ENCODE measurements at regions not wholly inside any gene's neighbourhood (a gene's known extent, or its start where the extent isn't known, plus 50 kb on each side); places are given as distances from the start of the nearest gene placed in this dataset.
"Not testable (repeated sequence)": the region's sequence is repeated elsewhere in the genome, so short reads cannot be mapped to it uniquely, and the experiment has no call there.

DNA sequence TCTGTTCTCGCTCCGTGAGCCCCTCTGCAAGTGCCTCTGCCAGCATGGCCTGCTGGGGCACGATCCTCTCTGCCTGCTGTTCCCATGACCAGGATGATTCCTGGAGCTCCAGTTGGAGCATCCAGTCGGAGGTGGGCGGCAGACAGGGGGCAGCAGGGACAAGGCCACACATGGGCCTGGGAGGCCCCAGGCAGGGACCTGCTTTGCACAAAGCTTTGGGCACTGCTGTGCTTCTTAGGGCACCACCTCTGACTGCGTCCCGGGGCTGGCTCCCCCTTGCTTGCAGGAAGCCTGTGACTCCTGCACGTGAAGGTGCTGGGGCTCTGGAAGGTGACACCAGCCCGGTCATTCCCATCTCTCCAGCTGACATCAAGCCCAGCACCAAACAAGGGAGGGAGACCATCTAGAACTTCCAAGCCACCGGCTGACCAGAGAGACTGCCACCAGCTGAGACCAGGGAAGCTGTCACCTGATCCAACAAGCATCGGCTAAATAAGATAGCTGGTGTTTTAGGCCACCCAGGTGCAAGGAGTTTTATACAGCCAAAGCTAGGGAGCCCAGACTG, 174.8 kb upstream of the FOXD4L5 start:
- TF ChIP-seq, protein P1, sequence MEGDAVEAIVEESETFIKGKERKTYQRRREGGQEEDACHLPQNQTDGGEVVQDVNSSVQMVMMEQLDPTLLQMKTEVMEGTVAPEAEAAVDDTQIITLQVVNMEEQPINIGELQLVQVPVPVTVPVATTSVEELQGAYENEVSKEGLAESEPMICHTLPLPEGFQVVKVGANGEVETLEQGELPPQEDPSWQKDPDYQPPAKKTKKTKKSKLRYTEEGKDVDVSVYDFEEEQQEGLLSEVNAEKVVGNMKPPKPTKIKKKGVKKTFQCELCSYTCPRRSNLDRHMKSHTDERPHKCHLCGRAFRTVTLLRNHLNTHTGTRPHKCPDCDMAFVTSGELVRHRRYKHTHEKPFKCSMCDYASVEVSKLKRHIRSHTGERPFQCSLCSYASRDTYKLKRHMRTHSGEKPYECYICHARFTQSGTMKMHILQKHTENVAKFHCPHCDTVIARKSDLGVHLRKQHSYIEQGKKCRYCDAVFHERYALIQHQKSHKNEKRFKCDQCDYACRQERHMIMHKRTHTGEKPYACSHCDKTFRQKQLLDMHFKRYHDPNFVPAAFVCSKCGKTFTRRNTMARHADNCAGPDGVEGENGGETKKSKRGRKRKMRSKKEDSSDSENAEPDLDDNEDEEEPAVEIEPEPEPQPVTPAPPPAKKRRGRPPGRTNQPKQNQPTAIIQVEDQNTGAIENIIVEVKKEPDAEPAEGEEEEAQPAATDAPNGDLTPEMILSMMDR (conservative IDR thresholded peaks at IDR 0.05; ENCODE audit: control insufficient read depth, insufficient read depth, low read depth, low read length), result no peak
- no peak for DNase-seq (ENCODE audit: low read depth)
- no peak overlapping the region for H3K4me3 ChIP-seq (ENCODE audit: control insufficient read depth, low read depth, low read length)

DNA sequence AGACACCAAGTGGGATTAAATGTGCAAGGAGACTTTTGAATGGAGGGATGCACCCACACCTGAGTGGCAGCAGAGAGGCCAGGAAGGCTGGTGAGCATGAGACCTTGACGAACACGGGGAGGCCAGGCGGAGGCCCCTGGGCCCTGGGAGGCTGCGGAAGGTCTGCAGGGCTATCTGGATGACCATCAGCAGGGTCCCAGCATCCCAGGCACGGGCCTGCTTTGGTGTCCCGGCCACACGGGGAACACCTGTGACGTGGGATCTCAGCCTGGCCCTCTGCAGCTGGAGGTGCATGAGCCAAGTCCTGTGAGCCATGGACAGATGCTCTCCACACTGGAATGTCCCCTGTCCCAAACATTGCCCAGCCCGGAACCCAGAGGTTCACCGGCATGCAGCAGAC, 174.0 kb upstream of the FOXD4L5 start:
- no peak for DNase-seq (ENCODE audit: low read depth)
- TF ChIP-seq, protein P1 (conservative IDR thresholded peaks at IDR 0.05; ENCODE audit: control insufficient read depth, insufficient read depth, low read depth, low read length), result no peak
- H3K4me3 ChIP-seq (ENCODE audit: control insufficient read depth, low read depth, low read length), result no peak overlapping the region

DNA sequence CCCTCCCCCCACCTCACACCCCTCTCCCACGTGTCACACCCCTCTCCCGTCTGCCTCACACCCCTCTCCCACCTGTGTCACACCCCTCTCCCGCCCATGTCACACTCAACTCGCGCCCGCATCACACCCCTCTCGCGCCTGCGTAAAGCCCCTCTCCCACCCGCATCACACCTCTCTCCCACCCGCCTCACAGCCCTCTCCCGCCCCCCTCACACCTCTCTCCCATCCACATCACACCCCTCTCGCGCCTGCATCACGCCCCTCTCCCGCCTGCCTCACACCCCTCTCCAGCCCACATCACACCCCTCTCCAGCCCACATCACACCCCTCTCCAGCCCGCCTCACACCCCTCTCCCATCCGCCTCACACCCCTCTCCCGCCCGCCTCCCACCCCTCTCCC, 173.5 kb upstream of the FOXD4L5 start:
- no peak overlapping the region for H3K4me3 ChIP-seq (ENCODE audit: control insufficient read depth, low read depth, low read length)
- TF ChIP-seq, protein P1 (conservative IDR thresholded peaks at IDR 0.05; ENCODE audit: control insufficient read depth, insufficient read depth, low read depth, low read length), result no peak
- no peak for DNase-seq (ENCODE audit: low read depth)

DNA sequence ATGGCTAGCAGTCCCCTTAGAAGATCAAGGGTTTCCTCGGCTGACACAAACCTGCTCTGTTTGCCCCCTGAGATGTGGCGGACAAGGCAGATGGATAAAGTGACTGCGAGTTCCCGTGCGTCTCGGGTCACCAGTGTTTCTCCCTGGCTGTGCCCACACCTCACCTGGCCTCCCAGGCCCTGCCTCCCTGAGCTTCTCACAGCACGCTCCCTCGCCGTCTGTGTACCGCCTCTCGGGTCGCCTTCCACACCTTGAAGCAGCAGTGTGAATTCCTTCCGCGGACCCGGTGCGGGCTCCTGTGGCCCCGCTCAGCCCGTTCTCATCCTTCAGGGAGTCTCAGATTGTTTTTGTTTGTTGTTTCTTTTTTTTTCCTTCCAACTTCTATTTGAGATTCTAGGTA, 172.0 kb upstream of the FOXD4L5 start:
- not testable (repeated sequence) for DNase-seq (ENCODE audit: low read depth); H3K4me3 ChIP-seq (ENCODE audit: control insufficient read depth, low read depth, low read length)

DNA sequence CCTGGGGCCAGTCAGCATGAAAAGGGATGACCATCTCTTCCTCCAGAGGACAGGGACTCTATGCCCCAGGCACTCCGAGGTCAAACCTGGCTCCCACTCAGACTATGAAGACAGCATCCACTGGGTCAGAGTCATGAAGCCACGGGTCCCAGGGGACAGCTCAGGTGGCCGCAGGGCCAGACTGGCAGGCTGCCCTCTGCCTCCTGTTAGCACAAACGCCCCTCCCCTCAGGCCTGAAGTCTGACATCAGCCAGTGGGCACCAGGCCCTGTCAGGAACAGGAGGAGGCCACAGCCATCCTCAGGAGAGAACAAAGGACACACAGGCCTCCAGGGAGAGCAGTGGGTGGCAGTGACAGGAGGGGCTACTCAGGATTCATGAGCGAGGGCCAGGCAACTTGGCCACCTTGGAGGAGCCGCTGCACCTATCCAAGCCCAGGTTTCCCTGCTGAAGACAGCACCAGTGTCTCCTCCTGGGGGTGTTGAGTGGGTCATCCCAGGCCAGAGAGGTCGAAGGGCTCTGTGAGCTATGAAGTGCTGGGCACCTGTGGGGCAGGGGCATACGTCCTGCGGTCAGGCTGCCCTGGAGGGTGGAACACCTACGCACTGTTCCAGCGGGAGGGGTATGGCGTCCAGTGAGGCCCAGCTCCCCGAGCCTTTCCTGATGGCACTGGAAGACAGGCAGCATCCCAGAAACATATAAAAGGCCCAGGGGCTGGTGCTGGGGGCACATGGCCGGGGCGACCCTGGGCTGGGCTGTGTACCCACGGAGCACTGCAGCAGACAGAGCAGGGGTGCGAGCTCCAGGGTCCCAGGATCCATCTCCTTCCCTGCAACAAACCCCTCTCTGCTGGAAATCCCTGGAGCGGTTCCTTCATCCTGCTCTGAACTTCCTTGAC, 171.0 kb upstream of the FOXD4L5 start:
- not testable (repeated sequence) for H3K4me3 ChIP-seq (ENCODE audit: control insufficient read depth, low read depth, low read length); DNase-seq (ENCODE audit: low read depth)

DNA sequence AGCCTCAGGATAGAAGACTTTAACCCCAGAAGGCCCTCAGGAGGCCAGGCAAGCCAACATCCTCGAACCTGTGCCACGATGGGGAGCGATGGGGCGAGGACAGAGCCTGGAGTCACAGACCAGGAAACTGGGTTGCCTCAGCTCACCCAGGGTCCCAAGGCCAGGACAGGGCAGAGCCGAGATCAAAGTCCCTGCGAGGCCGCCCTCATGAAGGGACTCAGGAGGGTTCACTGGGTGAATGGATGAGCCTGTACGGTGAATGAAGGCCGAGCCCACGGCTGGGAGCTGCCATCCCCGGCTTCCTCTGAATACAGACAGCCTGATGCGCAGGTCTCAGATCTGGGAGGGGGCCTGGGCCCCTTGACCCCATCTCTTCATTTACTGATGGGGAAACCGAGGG, 170.1 kb upstream of the FOXD4L5 start:
- H3K4me3 ChIP-seq (ENCODE audit: control insufficient read depth, low read depth, low read length); DNase-seq (ENCODE audit: low read depth): not testable (repeated sequence)

DNA sequence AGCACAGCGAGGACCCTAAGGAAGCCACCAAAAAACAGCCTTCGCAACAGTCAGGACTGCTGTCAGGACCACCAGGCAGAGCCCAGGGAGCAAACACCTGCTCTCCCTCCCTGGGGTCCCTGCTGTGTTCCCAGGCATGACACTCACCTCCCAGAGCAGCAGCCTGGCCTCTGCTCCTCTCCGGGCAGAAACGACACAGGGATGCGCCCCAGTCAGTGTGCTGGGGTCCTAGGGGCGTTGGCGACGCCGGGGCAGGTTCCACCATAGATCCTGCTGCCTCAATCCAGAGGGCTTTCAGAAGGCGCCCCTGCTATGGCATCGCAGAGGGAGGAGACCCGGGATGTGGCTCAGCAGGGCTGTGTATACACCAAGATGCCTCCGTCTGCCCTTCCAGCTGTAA, 169.7 kb upstream of the FOXD4L5 start:
- DNase-seq (ENCODE audit: low read depth); H3K4me3 ChIP-seq (ENCODE audit: control insufficient read depth, low read depth, low read length): not testable (repeated sequence)

DNA sequence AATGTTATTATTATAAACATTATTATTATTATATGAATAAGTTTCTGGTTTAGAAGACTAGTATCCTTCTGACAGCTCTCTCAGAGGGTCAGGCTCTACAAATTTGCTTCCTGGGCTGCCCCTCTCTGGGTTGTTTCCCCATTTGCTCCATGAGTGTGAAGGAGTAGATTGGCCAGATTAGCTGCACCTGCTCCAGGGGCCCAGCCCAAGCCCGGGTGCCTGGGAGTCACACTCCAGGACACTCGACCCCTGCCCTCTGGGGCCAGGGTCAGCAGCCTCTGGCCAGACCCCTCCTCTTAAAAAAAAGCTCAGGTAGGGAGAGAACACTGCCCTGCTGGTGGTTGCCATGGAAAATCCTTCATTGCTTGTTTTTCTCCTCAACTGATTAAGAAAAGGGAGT, 169.0 kb upstream of the FOXD4L5 start:
- not testable (repeated sequence) for DNase-seq (ENCODE audit: low read depth); H3K4me3 ChIP-seq (ENCODE audit: control insufficient read depth, low read depth, low read length)

DNA sequence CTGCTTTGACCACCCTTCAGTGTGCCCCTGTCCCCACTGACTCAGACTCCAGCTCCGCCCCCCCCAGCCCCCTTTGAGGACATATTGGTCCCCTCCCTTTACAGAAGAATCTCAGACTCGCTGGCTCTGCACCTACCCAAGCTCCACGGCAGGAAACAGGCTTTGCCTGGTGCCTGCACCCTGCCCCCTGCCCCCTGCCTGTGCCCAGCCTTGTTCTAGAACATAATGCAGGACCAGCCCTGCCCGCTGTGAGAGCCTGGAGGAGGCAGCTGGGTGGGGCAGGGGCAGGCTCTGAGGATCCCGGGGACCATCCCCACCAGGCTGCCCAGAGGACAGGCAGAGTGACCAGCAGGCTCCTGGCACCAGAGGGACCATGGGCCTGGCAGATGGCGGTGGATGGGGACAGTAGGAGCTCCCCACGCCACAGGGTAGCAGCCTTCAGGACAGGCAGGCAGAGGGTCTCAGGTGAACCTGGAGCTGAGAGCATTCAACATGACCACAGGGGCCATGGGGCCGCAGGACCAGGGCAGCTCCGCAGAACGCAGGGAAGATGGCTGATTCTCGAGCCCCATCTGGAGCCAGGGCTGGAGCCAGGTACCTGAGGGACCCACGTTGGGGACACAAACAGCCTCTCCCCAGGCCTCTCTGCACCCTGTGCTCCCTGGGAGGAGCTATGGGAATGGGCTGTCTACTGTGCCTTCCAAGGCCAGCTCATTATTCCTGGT, 165.0 kb upstream of the FOXD4L5 start:
- not testable (repeated sequence) for H3K4me3 ChIP-seq (ENCODE audit: control insufficient read depth, low read depth, low read length); DNase-seq (ENCODE audit: low read depth)

DNA sequence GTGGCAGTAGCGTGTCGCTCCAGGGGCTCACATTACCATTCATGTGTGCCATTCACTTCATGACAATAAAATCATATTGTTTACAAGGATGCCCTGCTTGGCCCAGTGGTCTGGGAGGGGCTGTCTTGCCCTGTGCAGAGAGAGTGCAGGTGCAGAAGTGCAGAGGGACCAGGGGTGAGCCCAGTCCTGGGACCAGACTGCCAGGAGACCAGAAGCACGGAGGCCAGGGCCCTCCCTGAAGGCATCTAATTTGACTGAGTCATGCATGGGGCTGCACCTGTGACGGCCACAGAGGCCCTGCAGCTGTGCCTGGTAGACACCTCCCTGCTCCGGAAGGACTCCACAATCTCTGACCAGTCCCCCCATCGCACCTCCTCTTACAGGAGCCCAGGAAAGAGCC, 164.4 kb upstream of the FOXD4L5 start:
- DNase-seq (ENCODE audit: low read depth), result no peak
- H3K4me3 ChIP-seq (ENCODE audit: control insufficient read depth, low read depth, low read length), result no peak overlapping the region
- TF ChIP-seq, protein P1 (conservative IDR thresholded peaks at IDR 0.05; ENCODE audit: control insufficient read depth, insufficient read depth, low read depth, low read length), result no peak

DNA sequence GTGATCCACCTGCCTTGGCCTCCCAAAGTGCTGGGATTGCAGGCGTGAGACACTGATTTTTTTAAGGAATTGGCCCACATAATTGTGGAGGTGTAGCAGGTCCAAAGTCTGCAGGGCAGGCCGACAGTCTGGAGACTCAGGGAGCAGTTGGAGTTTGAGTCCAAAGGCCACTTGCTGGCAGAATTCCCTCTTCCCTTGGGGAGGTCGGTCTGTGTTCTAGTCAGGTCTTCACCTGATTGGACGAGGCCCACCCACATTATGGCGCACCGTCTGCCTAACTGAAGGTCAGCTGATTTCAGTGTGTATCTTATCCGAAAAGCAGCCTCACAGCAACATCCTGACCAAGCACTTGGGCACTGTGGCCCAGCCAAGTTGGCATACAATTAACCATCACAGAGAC, 162.1 kb upstream of the FOXD4L5 start:
- not testable (repeated sequence) for DNase-seq (ENCODE audit: low read depth); H3K4me3 ChIP-seq (ENCODE audit: control insufficient read depth, low read depth, low read length)

DNA sequence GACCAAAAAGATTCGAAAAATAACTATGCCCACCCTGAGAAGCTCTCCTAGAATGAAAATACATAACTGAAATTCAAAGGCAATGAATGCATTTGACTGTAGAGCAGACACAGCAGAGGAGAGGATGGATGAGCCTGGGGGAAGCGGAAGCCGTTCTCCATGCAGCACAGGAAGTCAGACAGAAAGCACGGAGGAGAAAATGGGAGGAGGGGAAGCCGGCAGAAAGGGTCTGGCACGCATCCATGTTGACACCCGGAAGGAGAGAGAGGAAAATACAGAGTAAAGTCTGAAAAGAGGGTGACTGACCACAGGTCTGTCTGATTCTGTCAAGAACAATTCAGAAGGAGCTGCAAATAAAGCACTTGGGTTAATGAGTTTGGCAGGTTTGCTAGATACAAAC, 161.0 kb upstream of the FOXD4L5 start:
- H3K4me3 ChIP-seq (ENCODE audit: control insufficient read depth, low read depth, low read length); DNase-seq (ENCODE audit: low read depth): not testable (repeated sequence)

Data from fibroblast of mammary gland (primary cell).